ENCODE measurements at regions not wholly inside any gene's neighbourhood (a gene's known extent, or its start where the extent isn't known, plus 50 kb on each side); places are given as distances from the start of the nearest gene placed in this dataset.

GRCh38 chr13:26465954-26466353, 91.5 kb upstream of the WASF3 start:
- no peak for TF ChIP-seq CTCF (IDR thresholded peaks at IDR 0.05 in 4 of 5, conservative IDR thresholded peaks at IDR 0.05 in 1 of 5)
- no peak for TF ChIP-seq POLR2A (IDR thresholded peaks at IDR 0.05)
- in situ Hi-C loops (cut with MboI; ENCODE audit: low sequenced_read_pairs in 4 of 4) = no loop called here
- H3K27ac ChIP-seq = peak overlapping the region in 3 of 4 donors; percentile 13 to 41 (median 26)
- peaks cover 0 to 3% of the 10 kb centered on the region in 2 donors for H3K4me1 ChIP-seq
- H3K4me3 ChIP-seq = no peak overlapping the region
- H3K9me3 ChIP-seq = no peaks in the 10 kb centered on the region
- intact Hi-C loops (cut with DNase I; ENCODE audit: low total_unique reads) = no loop called here
- ATAC-seq = no peak
- H3K27me3 ChIP-seq = no peaks in the 10 kb centered on the region
- DNase-seq = no peak
- H3K36me3 ChIP-seq = no peaks in the 10 kb centered on the region

GRCh38 chr13:26468265-26468801, 89.2 kb upstream of the WASF3 start:
- H3K36me3 ChIP-seq = no peaks in the 10 kb centered on the region
- no peaks in the 10 kb centered on the region for H3K27me3 ChIP-seq
- TF ChIP-seq POLR2A (IDR thresholded peaks at IDR 0.05) = no peak
- no peak for TF ChIP-seq CTCF (IDR thresholded peaks at IDR 0.05 in 4 of 5, conservative IDR thresholded peaks at IDR 0.05 in 1 of 5)
- intact Hi-C loops (cut with DNase I; ENCODE audit: low total_unique reads) (no loop called here), in situ Hi-C loops (cut with MboI; ENCODE audit: low sequenced_read_pairs in 4 of 4) (no loop called here)
- DNase-seq (no peak), ATAC-seq (no peak)
- H3K4me1 ChIP-seq = peaks cover 0 to 3% of the 10 kb centered on the region in 2 donors
- H3K4me3 ChIP-seq = no peak overlapping the region
- no peak overlapping the region for H3K27ac ChIP-seq
- H3K9me3 ChIP-seq = no peaks in the 10 kb centered on the region

GRCh38 chr13:26469602-26470001, 87.9 kb upstream of the WASF3 start:
- H3K4me1 ChIP-seq = peaks cover 0 to 3% of the 10 kb centered on the region in 2 donors
- no peak for TF ChIP-seq CTCF (IDR thresholded peaks at IDR 0.05 in 4 of 5, conservative IDR thresholded peaks at IDR 0.05 in 1 of 5)
- TF ChIP-seq POLR2A (IDR thresholded peaks at IDR 0.05) = no peak
- no peak overlapping the region for H3K27ac ChIP-seq
- H3K9me3 ChIP-seq = no peaks in the 10 kb centered on the region
- DNase-seq = no peak
- no peak for ATAC-seq
- in situ Hi-C loops (cut with MboI; ENCODE audit: low sequenced_read_pairs in 4 of 4) (no loop called here), intact Hi-C loops (cut with DNase I; ENCODE audit: low total_unique reads) (no loop called here)
- no peaks in the 10 kb centered on the region for H3K27me3 ChIP-seq
- no peaks in the 10 kb centered on the region for H3K36me3 ChIP-seq
- no peak overlapping the region for H3K4me3 ChIP-seq

GRCh38 chr13:26471807-26472206, 85.7 kb upstream of the WASF3 start:
- TF ChIP-seq CTCF (IDR thresholded peaks at IDR 0.05 in 4 of 5, conservative IDR thresholded peaks at IDR 0.05 in 1 of 5) (no peak), POLR2A (IDR thresholded peaks at IDR 0.05) (no peak)
- intact Hi-C loops (cut with DNase I; ENCODE audit: low total_unique reads) = no loop called here
- Histone ChIP-seq H3K4me3 (no peak overlapping the region), H3K9me3 (no peaks in the 10 kb centered on the region), H3K4me1 (no peaks in the 10 kb centered on the region), H3K27ac (no peak overlapping the region), H3K36me3 (no peaks in the 10 kb centered on the region), H3K27me3 (no peaks in the 10 kb centered on the region)
- in situ Hi-C loops (cut with MboI; ENCODE audit: low sequenced_read_pairs in 4 of 4) = no loop called here
- ATAC-seq = no peak
- no peak for DNase-seq

Measured in gastrocnemius medialis (tissue), 4 donors.